Hepatocyte (in vitro differentiated cells): ENCODE measurements at regions not wholly inside any gene's neighbourhood (a gene's known extent, or its start where the extent isn't known, plus 50 kb on each side); places are given as distances from the start of the nearest gene placed in this dataset.
A peak's percentile ranks its signal among the peaks of the same experiment; 100 is the strongest.

Experiments used
- DNase-seq: peaks from one replicate; pipeline ENCODE4 v3.0.0-alpha.2; 2016; ENCODE audit warnings: low spot score
- H2AFZ ChIP-seq: fragments of 200-600 bp; sonication (generic); 2 replicates; pipeline ENCODE4 v1.6.0; 2016; ENCODE audit warnings: antibody characterized with exemption, mild to moderate bottlenecking
- H3K27ac ChIP-seq: fragments of 200-600 bp; sonication (generic); 2 replicates; pipeline ENCODE4 v1.5.1; 2016; ENCODE audit warnings: mild to moderate bottlenecking
- H3K27me3 ChIP-seq: fragments of 200-600 bp; sonication (generic); 2 replicates; pipeline ENCODE4 v1.6.1; 2016
- H3K36me3 ChIP-seq: fragments of 200-600 bp; sonication (generic); replicated peaks from 2 replicates; pipeline ENCODE4 v1.5.1; 2016; ENCODE audit warnings: low read depth; ENCODE audit not compliant: insufficient read depth
- H3K4me1 ChIP-seq: fragments of 200-600 bp; sonication (generic); 2 replicates; pipeline ENCODE4 v1.5.1; 2016; ENCODE audit warnings: mild to moderate bottlenecking, moderate library complexity; ENCODE audit not compliant: insufficient read depth
- H3K4me2 ChIP-seq: fragments of 200-600 bp; sonication (generic); 2 replicates; pipeline ENCODE4 v1.6.0; 2016
- H3K4me3 ChIP-seq: fragments of 200-600 bp; sonication (generic); 2 replicates; pipeline ENCODE4 v1.5.1; 2016; ENCODE audit warnings: mild to moderate bottlenecking
- H3K79me2 ChIP-seq: fragments of 200-600 bp; sonication (generic); 2 replicates; pipeline ENCODE4 v1.6.0; 2017; ENCODE audit warnings: mild to moderate bottlenecking
- H3K9me2 ChIP-seq: fragments of 200-600 bp; sonication (generic); replicated peaks from 2 replicates; pipeline ENCODE4 v1.6.0; 2017; ENCODE audit warnings: mild to moderate bottlenecking; ENCODE audit not compliant: insufficient read depth
- H3K9me3 ChIP-seq: fragments of 200-600 bp; sonication (generic); 2 replicates; pipeline ENCODE4 v1.5.1; 2016; ENCODE audit warnings: low read depth, mild to moderate bottlenecking
- H4K20me1 ChIP-seq: fragments of 200-600 bp; sonication (generic); 2 replicates; pipeline ENCODE4 v1.6.0; 2016; ENCODE audit warnings: mild to moderate bottlenecking; ENCODE audit not compliant: insufficient read depth, poor library complexity, severe bottlenecking
- CTCF ChIP-seq: fragments of 200-600 bp; sonication (generic); IDR thresholded peaks from 2 replicates; pipeline ENCODE4 v1.5.1; 2016; ENCODE audit warnings: antibody characterized with exemption, mild to moderate bottlenecking; ENCODE audit not compliant: poor library complexity
- EZH2 ChIP-seq: fragments of 200-600 bp; sonication (generic); IDR thresholded peaks from 2 replicates; pipeline ENCODE4 v1.6.1; 2016; ENCODE audit warnings: antibody characterized with exemption, mild to moderate bottlenecking, borderline replicate concordance
- EZH2phosphoT487 ChIP-seq: fragments of 200-600 bp; sonication (generic); IDR thresholded peaks from one replicate; pipeline ENCODE4 v1.6.1; 2018; ENCODE audit warnings: antibody characterized with exemption, mild to moderate bottlenecking, low read depth, moderate library complexity; ENCODE audit not compliant: unreplicated experiment, severe bottlenecking
- WGBS: methylation state at CpG from one replicate; pipeline ENCODE4 v1.1.6; 2016; ENCODE audit warnings: low lambda C conversion rate; ENCODE audit errors: missing lambda C conversion rate; 5-methylcytosine and 5-hydroxymethylcytosine counted together

GRCh38 chr20:9912858-9913434 is 74.1 kb upstream of the PAK5 start:
- H3K4me1 ChIP-seq: no peaks in the 10 kb centered on the region
- H3K4me3 ChIP-seq: no peak overlapping the region
- peak; percentile 85 for TF ChIP-seq CTCF
- no peak for TF ChIP-seq EZH2phosphoT487
- no peaks in the 10 kb centered on the region for H3K9me3 ChIP-seq
- H3K27ac ChIP-seq: no peak overlapping the region
- peak; percentile 58 for DNase-seq
- H3K36me3 ChIP-seq: no peaks in the 10 kb centered on the region
- H3K79me2 ChIP-seq: no peaks in the 10 kb centered on the region
- no peaks in the 10 kb centered on the region for H3K9me2 ChIP-seq
- WGBS: 5% methylated on average over 8 of the region's 8 CpGs
- no peaks in the 10 kb centered on the region for H4K20me1 ChIP-seq
- peaks cover 9% of the 10 kb centered on the region for H3K27me3 ChIP-seq
- no peak overlapping the region for H2AFZ ChIP-seq
- H3K4me2 ChIP-seq: no peak overlapping the region

GRCh38 chr20:9912290-9912689 is 73.4 kb upstream of the PAK5 start:
- Histone ChIP-seq H3K9me3 (no peaks in the 10 kb centered on the region), H4K20me1 (no peaks in the 10 kb centered on the region), H3K9me2 (no peaks in the 10 kb centered on the region), H2AFZ (no peak overlapping the region), H3K79me2 (no peaks in the 10 kb centered on the region), H3K4me1 (no peaks in the 10 kb centered on the region), H3K4me2 (no peak overlapping the region), H3K36me3 (no peaks in the 10 kb centered on the region), H3K27ac (no peak overlapping the region), H3K27me3 (peaks cover 9% of the 10 kb centered on the region), H3K4me3 (no peak overlapping the region)
- no peak for DNase-seq
- WGBS: 89% methylated on average over 5 of the region's 5 CpGs
- TF ChIP-seq EZH2: no peak
- TF ChIP-seq EZH2phosphoT487: no peak
- no peak for TF ChIP-seq CTCF

GRCh38 chr20:9911519-9911918 is 72.6 kb upstream of the PAK5 start:
- no peaks in the 10 kb centered on the region for H3K9me2 ChIP-seq
- TF ChIP-seq CTCF: no peak
- TF ChIP-seq EZH2phosphoT487: no peak
- no peak for TF ChIP-seq EZH2
- 67% methylated on average over 3 of the region's 3 CpGs for WGBS

GRCh38 chr20:9909167-9909566 is 70.3 kb upstream of the PAK5 start:
- H3K4me3 ChIP-seq: no peak overlapping the region
- no peak overlapping the region for H2AFZ ChIP-seq
- H3K4me1 ChIP-seq: no peaks in the 10 kb centered on the region

More at GRCh38 chr20:9911519-9911918, 72.6 kb upstream of the PAK5 start:
- H3K4me3 ChIP-seq: no peak overlapping the region
- H3K9me3 ChIP-seq: no peaks in the 10 kb centered on the region
- no peaks in the 10 kb centered on the region for H4K20me1 ChIP-seq
- H3K27me3 ChIP-seq: peaks cover 9% of the 10 kb centered on the region
- no peak overlapping the region for H2AFZ ChIP-seq
- no peaks in the 10 kb centered on the region for H3K4me1 ChIP-seq
- no peak for DNase-seq
- H3K27ac ChIP-seq: no peak overlapping the region
- no peak overlapping the region for H3K4me2 ChIP-seq
- no peaks in the 10 kb centered on the region for H3K36me3 ChIP-seq
- H3K79me2 ChIP-seq: no peaks in the 10 kb centered on the region

More at GRCh38 chr20:9909167-9909566, 70.3 kb upstream of the PAK5 start:
- no peaks in the 10 kb centered on the region for H3K36me3 ChIP-seq
- TF ChIP-seq CTCF (no peak), EZH2 (no peak), EZH2phosphoT487 (no peak)
- peaks cover 8% of the 10 kb centered on the region for H3K27me3 ChIP-seq
- H3K27ac ChIP-seq: no peak overlapping the region
- no peaks in the 10 kb centered on the region for H3K9me3 ChIP-seq
- H4K20me1 ChIP-seq: no peaks in the 10 kb centered on the region
- no peaks in the 10 kb centered on the region for H3K9me2 ChIP-seq
- H3K79me2 ChIP-seq: no peaks in the 10 kb centered on the region
- H3K4me2 ChIP-seq: no peak overlapping the region
- no peak for DNase-seq
